ENCODE measurements at regions not wholly inside any gene's neighbourhood (a gene's known extent, or its start where the extent isn't known, plus 50 kb on each side); places are given as distances from the start of the nearest gene placed in this dataset.

DNA sequence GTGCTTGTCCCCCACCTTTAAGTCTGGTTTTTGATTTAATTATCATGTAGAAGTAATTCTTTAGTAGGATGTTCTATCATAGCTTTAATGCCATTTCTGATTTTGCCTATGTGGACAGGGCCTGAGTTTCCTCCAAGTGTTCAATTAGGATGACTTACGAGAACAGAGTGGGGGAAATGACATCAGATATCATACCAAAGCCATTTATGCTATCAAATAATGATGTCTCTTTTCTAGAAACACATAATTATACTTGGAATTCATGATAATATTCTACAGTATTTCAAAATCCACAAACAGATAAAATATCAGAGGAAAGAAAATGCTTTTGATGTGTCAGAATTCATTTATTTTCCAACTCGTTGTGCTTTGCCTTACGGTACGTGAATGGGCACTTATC, 165.9 kb upstream of the SPRED2 start:
- no peak overlapping the region for H3K4me3 ChIP-seq (ENCODE audit: low read depth, low read length)
- TF ChIP-seq CTCF (IDR thresholded peaks at IDR 0.05; ENCODE audit: low read depth, low read length) = no peak

GRCh38 chr2:65595630-65596029, 163.2 kb upstream of the SPRED2 start:
- Histone ChIP-seq H3K36me3 (no peaks in the 10 kb centered on the region), H3K27me3 (ENCODE audit: insufficient read depth, low read depth, severe bottlenecking) (peaks cover 6% of the 10 kb centered on the region), H3K27ac (no peak overlapping the region), H3K9me3 (ENCODE audit: severe bottlenecking) (no peaks in the 10 kb centered on the region), H3K4me3 (ENCODE audit: low read depth, low read length) (no peak overlapping the region)
- no peak for DNase-seq
- TF ChIP-seq CTCF (IDR thresholded peaks at IDR 0.05; ENCODE audit: low read depth, low read length) = no peak

More for the DNA sequence above, 165.9 kb upstream of the SPRED2 start:
- no peaks in the 10 kb centered on the region for H3K36me3 ChIP-seq
- peaks cover 6% of the 10 kb centered on the region for H3K27me3 ChIP-seq (ENCODE audit: insufficient read depth, low read depth, severe bottlenecking)
- H3K9me3 ChIP-seq (ENCODE audit: severe bottlenecking) = peaks cover 3% of the 10 kb centered on the region
- no peak overlapping the region for H3K27ac ChIP-seq
- no peak for DNase-seq

- TF ChIP-seq CTCF (IDR thresholded peaks at IDR 0.05; ENCODE audit: low read depth, low read length) = no peak
- Histone ChIP-seq H3K27ac (no peak overlapping the region), H3K27me3 (ENCODE audit: insufficient read depth, low read depth, severe bottlenecking) (peaks cover 6% of the 10 kb centered on the region), H3K4me3 (ENCODE audit: low read depth, low read length) (no peak overlapping the region), H3K9me3 (ENCODE audit: severe bottlenecking) (no peaks in the 10 kb centered on the region), H3K36me3 (no peaks in the 10 kb centered on the region)
- no peak for DNase-seq
Measured at GRCh38 chr2:65594150-65594549, 161.8 kb upstream of the SPRED2 start.

GRCh38 chr2:65589667-65590066, 157.3 kb upstream of the SPRED2 start:
- H3K27ac ChIP-seq = no peak overlapping the region
- no peak for TF ChIP-seq CTCF (IDR thresholded peaks at IDR 0.05; ENCODE audit: low read depth, low read length)
- peaks cover 6% of the 10 kb centered on the region for H3K27me3 ChIP-seq (ENCODE audit: insufficient read depth, low read depth, severe bottlenecking)

GRCh38 chr2:65587779-65588178, 155.4 kb upstream of the SPRED2 start:
- Histone ChIP-seq H3K27ac (no peak overlapping the region), H3K36me3 (no peaks in the 10 kb centered on the region), H3K9me3 (ENCODE audit: severe bottlenecking) (peaks cover 5% of the 10 kb centered on the region), H3K4me3 (ENCODE audit: low read depth, low read length) (no peak overlapping the region), H3K27me3 (ENCODE audit: insufficient read depth, low read depth, severe bottlenecking) (no peaks in the 10 kb centered on the region)
- no peak for TF ChIP-seq CTCF (IDR thresholded peaks at IDR 0.05; ENCODE audit: low read depth, low read length)
- no peak for DNase-seq

More at GRCh38 chr2:65589667-65590066, 157.3 kb upstream of the SPRED2 start:
- Histone ChIP-seq H3K9me3 (ENCODE audit: severe bottlenecking) (peaks cover 5% of the 10 kb centered on the region), H3K4me3 (ENCODE audit: low read depth, low read length) (no peak overlapping the region), H3K36me3 (no peaks in the 10 kb centered on the region)
- DNase-seq = no peak

DNA sequence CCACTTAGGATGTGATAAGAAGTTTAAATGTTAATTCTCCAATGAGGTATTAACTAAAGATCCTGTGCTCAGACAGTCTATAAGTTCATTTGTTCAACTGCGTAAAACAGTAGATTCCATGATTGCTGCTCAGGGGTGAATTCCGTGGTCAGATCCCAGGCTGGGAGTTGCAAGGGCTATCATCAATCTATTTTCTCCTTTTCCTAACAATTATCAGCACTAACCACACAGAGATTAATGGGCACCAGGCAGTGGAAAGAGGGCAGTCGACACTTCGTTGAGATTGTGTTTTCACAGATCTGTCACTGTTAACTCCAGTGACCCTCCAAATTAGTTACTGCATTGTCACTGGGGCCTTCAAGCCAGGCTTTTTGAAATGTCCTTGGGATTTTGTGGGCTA, 154.1 kb upstream of the SPRED2 start:
- Histone ChIP-seq H3K36me3 (no peaks in the 10 kb centered on the region), H3K27ac (no peak overlapping the region), H3K27me3 (ENCODE audit: insufficient read depth, low read depth, severe bottlenecking) (no peaks in the 10 kb centered on the region), H3K4me3 (ENCODE audit: low read depth, low read length) (no peak overlapping the region), H3K9me3 (ENCODE audit: severe bottlenecking) (peaks cover 5% of the 10 kb centered on the region)
- DNase-seq = no peak
- no peak for TF ChIP-seq CTCF (IDR thresholded peaks at IDR 0.05; ENCODE audit: low read depth, low read length)

Measured in WERI-Rb-1 (cell line).